GM18499 (cell line): ENCODE measurements at regions not wholly inside any gene's neighbourhood (a gene's known extent, or its start where the extent isn't known, plus 50 kb on each side); places are given as distances from the start of the nearest gene placed in this dataset.
"Not testable (repeated sequence)": the region's sequence is repeated elsewhere in the genome, so short reads cannot be mapped to it uniquely, and the experiment has no call there.

Experiments
- ATAC-seq: cut with Tn5 transposase; IDR thresholded peaks from one replicate; pipeline ENCODE4 v1.9.1; 2021; ENCODE audit warnings: moderate number of reproducible peaks; ENCODE audit not compliant: insufficient read depth, unreplicated experiment

DNA sequence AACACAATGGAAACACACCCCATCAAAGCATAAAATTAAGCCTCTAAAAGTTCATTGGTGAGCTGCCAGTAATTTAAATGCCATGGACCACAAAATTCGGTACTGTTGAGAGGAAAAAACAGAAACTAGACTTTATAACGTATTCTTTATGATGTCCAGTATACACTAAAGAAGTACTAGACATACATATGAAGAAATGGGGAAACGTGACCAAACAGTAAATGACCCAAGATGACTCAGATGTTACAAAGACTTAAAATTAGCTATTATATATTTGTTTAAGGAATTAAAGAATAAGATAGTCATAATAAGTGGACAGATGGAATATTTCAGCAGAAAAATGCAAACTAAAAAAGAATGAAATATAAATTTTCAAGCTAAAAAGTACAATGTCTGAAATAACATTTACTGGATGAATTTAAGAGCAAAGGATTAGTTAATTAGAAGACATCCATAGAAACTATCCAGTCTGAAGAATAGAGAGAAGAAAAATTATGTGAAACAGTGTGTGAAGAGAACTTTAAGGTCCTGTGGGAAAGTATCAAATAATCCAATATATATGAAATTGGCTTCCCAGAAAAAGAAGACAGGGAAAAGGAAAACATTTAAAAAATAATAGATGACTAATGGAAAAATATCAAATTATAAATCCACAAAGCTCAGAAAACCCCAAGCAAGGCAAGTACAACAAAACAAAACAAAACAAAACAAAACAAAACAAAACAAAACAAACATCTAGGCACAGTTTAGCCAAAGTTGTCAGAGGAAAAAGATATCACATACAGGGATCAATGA is 69.4 kb downstream of the SAMD9 start:
- ATAC-seq = no peak

DNA sequence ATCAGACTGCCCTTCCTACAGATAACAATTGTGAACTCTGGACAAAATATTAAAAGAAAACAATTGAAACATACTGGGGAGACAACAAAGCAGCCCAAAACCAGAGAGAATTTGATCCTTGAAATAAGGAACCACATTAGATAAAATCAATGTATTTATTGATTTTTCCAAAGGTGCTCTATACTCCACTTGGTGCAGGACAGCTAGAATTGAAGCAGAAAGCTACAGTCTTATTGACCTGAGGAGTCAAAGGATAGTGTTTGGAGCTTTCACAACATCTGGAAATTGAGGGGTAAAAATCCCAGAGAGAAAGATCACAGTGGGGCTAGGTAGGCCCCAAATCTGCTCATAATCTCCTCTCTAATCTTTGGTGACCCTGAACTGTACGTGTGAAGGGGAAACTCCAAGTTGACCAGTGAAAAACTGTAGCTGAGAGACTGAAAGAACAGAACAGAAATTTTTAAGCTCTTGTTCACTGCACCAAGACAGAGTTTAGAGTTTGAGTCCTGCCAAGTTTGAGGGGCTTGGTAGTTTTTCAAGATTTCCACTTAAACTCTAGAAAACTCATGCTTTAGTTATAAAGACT is 70.2 kb downstream of the SAMD9 start:
- ATAC-seq = no peak

DNA sequence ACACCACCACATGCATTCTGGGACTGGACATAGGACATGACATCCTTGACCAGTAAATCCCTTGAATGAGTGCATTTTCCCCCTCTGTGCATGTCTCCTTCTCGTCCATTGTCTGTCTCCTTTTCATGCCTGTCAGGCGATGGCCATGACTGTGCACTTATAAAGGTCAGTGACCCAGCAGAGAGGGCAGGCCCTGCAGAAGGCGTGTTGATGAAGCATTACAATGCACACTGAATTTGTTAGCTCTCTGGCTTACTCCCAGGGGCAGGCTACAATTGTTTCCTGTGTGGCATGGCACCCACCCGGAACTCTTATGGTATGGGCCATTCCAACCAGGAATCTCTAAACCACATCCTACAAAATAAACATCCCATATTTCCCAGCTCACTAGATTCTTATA is 71.1 kb downstream of the SAMD9 start:
- no peak for ATAC-seq

DNA sequence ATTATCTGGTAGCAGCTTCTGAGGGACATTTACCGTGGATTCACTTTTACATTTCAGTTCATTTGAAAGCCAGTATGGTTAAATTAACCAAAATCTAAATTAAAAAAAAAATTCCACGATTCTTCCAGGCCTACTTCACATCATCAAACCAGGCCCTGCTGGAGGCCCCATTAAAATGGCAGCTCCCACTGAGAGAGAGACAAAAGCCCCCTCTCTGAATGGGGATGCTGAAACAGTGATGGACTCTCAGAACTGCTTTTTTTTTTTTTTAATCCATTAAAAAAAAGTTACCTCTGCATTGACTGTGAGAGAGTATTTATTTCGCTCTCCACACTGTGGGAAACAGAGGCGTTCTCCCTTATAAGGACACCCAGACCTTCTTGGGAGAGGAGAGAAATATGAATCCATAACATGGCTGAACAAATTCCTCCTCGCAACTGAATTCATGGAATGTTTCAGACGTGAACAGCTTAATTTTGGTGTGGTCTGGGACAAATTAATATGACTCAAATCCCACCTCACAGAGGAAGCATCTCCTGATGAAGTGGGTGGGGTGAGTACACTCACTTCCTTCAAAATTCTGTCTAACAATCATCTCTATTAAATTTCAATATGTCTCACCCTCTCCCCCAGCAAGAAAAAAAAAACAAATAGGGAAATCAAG is 73.5 kb downstream of the SAMD9 start:
- ATAC-seq = no peak

DNA sequence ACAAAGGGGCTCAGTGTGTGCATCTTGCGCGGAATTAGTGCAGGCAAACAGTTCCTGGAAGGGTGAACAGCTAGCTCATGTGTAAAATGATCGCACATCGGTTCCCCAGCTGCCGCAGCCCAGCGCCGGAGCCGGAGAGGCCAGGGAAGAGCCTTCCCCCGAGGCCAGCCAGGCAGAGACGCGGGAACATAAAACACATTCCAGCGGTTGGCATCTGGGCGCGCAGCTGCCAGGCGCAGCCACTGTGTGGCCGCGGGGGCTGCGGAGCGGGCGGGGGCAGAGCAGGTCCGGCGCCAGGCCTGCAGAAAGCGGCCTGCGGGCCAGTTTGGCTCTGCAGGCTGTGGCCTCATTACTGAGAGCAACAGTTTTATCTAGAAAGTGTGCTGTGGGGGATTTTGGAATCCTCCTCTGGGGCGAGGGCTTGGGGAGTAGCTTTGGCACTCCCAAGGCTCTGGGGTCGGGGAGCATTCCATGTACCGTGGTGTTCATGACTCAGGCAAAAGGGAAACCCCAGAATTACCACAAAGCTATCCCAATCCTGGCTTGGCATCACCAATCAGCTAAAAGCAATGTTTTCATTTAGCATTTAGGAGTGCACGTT is 74.3 kb downstream of the SAMD9 start:
- ATAC-seq = no peak

DNA sequence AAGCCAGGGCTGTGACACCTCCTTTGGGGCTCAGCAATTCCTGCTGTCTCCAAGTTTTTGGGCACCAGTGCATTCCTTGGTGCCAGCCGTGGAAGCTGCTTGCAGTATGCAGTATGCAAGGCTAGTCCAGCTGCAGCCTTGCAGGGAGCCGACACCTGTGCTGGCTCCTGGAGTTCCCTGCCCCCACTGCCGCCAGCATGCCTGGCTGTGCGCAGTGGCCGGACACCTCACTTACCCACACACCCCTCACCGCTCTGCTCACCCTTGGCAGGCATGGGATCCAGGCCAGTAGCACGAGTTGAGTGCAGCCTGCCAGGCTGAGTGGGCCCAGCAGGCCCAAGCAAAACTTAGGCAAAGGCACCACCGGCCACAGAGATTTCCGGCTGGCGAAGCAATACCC is 77.4 kb downstream of the SAMD9 start:
- ATAC-seq = no peak

DNA sequence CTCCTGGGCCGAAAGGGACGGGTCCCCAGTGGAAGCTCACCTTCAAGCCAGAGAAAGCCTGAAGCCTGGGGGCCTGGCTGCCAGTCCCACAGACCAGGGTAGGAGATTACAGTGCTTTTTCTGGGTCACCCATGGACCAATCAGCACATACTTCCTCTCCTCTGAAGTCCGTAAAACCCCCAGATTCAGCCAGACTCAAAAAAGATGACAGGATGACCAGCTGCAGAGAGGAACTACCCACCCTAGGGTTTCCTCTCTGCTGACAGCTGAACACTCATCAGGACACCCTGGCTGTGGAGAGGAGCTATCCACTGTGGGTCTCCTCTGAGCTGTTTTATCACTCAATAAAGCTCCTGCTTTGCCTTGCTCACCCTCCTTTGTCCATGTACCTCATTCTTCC is 78.0 kb downstream of the SAMD9 start:
- ATAC-seq = no peak

DNA sequence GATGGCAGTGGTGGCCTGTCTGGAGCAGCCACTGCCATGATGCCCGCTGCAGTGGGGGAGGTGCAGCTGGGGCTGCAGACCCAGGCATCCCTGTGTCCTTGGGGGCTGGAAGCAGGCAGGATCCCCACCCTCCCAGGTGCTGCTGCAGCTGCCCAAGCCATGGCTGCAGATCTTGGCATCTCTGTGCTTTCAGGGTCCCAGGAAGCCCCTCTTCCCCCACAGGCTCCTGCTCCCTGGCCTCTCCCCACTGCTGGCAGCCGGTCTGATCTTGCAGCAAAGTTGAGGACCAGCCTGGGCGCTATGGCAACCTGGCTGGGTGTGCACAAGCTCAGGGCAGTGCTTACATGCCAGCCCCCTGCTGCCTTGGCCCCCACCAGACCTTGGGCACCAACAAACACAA is 78.5 kb downstream of the SAMD9 start:
- no peak for ATAC-seq

DNA sequence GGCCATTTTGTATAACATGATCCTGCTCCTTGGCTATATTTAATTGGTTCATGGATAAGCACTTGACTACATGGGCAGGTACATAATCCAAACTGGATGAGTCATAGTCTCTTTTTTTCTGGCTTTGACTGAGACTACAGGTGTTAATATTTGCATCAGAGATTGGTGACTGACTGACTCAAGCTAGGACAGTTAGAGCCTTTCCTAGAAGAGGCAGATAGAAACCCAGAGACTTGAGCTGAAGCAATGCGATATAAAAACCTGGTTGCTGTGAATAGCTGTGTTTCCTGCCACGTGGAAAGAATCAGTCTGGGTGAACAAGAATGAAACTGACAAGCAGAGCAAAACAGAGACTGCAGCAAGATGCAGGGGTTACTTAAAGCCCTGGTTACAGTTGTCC is 81.0 kb downstream of the SAMD9 start:
- peak; percentile 87 for ATAC-seq

DNA sequence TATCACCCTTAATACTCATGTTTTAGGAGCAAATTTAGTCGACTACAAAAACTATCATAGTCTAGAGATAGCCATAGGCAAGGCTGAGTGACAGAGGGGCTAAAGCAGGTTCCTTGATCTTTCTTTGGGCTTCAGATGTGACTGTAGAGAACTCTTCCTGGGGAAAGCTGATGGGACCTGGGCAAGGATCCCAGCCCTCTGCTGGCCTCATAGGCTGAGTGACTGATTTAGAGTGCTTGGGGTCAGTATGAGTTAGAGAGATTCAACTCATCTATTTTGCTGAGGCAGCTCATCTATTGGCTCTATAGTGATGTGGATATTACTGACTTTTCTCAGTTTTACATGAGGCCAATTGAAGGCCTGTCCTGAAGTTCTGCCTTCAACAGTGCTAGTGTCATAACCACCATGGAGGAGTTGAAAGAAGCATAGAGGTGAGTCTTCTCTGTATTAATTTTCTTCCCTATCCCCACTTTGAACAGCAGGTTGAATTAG is 81.6 kb downstream of the SAMD9 start:
- no peak for ATAC-seq

DNA sequence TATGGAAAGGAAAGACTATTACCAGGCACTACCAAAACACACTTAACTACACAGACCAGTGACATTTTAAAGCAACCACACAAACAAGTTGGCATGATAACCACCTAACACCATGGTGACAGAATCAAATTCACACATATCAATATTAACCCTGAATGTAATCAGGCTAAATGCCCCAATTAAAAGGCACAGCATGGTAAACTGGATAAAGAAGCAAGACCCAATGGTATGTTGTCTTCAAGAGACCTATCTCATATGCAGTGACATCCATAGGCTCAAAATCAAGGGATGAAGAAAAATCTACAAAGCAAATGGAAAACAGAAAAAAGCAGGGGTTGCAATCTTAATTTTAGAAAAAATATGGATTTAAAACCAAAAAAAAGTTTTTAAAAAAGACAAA is 86.0 kb downstream of the SAMD9 start:
- no peak for ATAC-seq

DNA sequence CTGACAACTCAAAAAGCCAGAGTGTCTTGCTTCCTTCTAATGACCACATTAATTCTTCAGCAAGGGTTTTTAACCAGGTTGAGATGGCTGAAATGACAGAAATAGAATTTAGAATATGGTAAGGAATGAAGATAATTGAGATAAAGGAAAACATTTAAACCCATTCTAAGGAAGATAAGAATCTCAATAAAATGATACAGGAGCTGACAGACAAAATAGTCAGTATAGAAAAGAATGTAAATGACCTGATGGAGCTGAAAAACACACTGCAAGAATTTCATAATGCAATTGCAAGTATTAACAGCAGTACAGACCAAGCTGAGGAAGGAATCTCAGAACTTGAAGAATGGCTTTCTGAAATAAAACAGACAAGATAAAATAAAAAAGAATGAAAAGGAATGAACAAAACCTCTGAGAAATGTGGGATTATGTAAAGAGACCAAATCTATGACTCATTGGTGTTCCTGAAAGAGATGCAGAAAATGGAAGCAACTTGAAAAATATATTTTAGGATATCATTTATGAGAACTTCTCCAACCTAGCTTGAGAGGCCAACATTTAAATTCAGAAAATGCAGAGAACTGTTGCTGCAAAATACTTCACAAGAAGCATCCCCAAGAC is 87.1 kb downstream of the SAMD9 start:
- ATAC-seq = no peak

DNA sequence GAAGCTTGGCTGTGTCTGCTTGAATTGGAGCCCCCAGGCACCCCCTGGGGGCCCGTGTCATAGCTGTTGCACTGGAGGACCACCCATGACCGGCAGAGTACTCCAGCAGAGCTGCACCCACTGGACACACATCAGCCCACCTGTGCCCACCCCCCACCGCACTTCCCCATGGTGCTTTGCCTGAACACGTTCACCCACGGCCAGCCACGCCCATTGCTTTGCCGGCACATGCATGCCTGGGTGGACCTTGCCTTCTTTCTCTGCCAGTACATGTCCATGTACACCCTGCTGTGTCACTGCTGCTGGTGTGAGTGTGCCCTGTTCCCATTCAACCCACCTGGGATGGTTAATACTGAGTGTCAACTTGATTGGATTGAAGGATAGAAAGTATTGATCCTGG is 88.7 kb downstream of the SAMD9 start:
- ATAC-seq = no peak

DNA sequence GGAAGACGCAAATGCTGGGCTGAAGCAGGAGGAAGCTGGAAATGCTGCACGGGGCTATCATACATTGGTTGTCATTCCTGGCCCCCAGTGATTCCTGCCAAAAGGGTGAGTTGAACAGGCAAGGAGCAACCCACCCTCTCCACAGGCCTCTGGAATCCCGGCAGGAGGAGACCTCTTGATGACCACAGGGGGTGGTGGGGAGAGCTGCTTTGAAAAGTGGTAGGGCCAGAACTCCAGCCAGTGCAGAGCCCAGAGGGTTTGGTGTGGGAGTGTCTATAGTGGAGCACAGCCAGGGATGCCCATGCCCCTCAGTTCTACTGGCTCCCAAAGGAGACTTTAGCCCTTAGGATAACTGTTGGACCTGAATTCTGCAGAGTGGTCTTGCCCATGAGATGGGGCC is 89.2 kb downstream of the SAMD9 start:
- ATAC-seq = no peak

DNA sequence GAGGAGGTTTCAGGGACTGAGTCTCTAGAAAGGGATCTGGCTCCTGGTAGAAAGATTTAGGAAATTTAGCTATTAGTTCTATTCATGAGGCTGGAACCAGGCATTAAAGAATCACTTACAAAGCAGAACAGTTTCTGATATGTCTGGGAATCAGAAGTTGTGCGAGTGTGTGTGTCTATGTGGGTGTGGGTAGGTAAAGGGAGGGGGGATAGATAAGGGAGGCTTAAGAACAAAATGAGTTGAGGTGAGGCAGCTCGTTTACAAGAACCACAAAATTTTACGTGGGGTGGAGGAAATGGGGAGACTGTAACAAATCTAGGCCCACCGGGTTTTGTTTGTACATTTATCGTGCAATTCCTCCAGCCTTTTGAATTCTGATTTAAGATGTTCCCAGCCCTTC is 90.7 kb downstream of the SAMD9 start:
- ATAC-seq = no peak

DNA sequence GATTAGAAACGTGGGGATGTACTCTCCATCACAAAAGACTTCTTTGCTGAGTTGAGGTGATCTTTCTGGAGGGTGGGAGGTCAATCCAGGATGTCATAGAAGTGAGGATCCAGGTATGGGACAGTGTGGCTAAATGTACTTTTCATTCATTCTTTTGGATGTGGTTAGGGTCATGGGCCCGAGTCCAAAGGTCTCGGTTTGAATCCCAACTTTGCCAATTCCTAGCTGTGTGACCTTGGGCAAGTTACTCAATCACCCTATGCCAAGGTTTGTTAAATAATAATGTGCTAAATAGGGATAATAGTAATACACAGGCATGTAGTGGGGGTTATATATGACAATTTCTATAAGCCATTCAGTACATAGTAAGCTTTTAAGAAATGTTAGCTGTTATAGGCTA is 91.4 kb downstream of the SAMD9 start:
- no peak for ATAC-seq

DNA sequence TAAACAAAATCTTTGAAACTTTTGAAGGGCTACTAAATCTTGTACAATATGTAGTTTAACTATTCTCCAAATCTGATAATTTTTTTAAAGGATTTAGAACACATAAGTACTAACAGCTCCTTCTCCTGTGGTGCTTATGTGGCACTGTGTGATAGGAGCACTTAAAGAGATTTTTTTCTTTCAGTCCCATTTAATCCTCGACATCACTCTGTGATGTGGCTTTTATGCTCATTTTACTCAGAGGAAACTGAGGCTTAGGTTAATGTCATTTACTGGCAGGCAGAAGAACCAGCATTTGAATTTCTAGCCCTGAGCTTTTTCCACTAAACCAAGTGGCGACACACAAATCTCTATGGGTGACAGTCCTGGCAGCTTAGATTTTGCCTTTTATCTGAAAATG is 92.4 kb downstream of the SAMD9 start:
- no peak for ATAC-seq

DNA sequence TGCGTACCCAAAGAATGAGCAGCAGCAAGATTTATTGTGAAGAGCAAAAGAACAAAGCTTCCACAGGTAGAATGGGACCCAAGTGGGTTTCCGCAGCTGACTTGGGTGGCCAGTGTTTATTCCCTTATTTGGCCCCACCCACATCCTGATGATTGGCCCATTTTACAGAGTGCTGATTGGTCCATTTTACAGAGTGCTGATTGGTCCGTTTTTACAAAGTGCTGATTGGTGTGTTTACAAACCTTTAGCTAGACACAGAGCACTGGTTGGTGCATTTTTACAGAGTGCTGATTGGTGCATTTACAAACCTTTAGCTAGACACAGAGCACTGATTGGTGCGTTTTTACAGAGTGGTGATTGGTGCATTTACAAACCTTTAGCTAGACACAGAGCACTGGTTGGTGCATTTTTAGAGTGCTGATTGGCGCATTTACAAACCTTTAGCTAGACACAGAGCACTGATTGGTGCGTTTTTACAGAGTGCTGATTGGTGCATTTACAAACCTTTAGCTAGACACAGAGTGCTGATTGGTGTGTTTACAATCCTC is 94.8 kb downstream of the SAMD9 start:
- not testable (repeated sequence) for ATAC-seq

DNA sequence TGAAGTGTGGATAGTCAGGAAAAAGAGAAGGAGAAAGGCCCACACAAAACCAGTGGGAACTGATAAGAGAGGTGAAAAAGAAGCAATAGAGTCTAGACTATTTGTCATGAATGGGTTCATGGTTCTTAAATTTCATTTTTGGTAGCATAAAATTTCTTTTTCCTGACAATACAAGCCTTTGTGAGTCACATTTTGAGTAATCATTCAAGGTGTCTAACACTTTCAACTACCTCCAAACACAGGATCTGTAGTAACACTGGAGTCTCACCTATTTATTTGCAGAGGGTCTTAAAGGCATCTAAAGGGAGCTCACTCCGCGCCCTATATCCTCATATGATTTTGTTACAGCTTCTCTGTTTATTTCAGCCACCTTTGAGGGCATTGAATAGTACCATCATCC is 96.0 kb downstream of the SAMD9 start:
- ATAC-seq = no peak

DNA sequence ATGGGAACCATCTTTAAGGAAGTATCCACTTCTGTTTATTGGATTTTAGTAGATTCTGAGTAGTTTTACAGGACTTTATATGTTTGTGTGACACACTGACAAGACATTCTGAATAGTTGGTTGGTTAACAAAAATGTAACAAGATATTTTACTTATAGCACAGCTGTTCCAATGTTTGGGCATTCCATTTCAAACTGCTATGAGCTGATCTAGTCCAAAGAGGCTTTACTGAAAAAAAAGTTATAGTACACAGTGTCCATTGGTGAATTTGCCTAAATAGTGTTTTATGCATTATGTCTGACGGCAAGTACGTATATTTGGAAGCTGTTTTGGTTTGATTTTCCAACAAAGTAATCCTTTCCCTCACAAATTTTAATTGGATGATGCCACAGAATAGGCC is 99.1 kb downstream of the SAMD9 start:
- no peak for ATAC-seq
